ENCODE measurements at regions not wholly inside any gene's neighbourhood (a gene's known extent, or its start where the extent isn't known, plus 50 kb on each side); places are given as distances from the start of the nearest gene placed in this dataset.

- Mint-ChIP-seq H3K4me3 (no peak overlapping the region), H3K4me1 (no peaks in the 10 kb centered on the region), H3K27me3 (ENCODE audit: low read depth in 3 of 3) (no peaks in the 10 kb centered on the region), H3K9me3 (peaks cover 0 to 21% (median 5%) of the 10 kb centered on the region in 7 donors), H3K36me3 (no peaks in the 10 kb centered on the region), H3K27ac (no peak overlapping the region)
- Histone ChIP-seq H3K4me1 (ENCODE audit: control insufficient read depth in 1 of 2, insufficient read depth in 2 of 2, low read length in 2 of 2) (no peaks in the 10 kb centered on the region), H3K36me3 (replicated peaks in 1 of 2; ENCODE audit: control insufficient read depth in 1 of 2, insufficient read depth in 2 of 2, low read length in 2 of 2) (no peaks in the 10 kb centered on the region), H3K27me3 (ENCODE audit: control insufficient read depth in 2 of 2, insufficient read depth in 2 of 2, low read length in 2 of 2) (no peaks in the 10 kb centered on the region), H3K79me2 (ENCODE audit: insufficient read depth, low read length) (no peaks in the 10 kb centered on the region), H3K27ac (ENCODE audit: low read depth in 1 of 2, low read length in 2 of 2) (no peak overlapping the region), H3K4me3 (replicated peaks in 1 of 3; ENCODE audit: low read depth in 2 of 3, low read length in 3 of 3) (no peak overlapping the region), H2AFZ (ENCODE audit: insufficient read depth, low read depth, low read length, poor library complexity, severe bottlenecking) (no peak overlapping the region), H4K20me1 (ENCODE audit: insufficient read depth, low read length) (no peaks in the 10 kb centered on the region), H3K9me3 (replicated peaks in 1 of 2; ENCODE audit: control insufficient read depth in 1 of 2, insufficient read depth in 1 of 2, low read length in 2 of 2) (peaks cover 0 to 6% of the 10 kb centered on the region in 2 donors), H3K9ac (ENCODE audit: insufficient read depth, low read length, poor library complexity, severe bottlenecking) (no peak overlapping the region), H3K4me2 (replicated peaks; ENCODE audit: extremely low read depth, low read length, poor library complexity, severe bottlenecking) (no peak overlapping the region)
- intact Hi-C loops (cut with micrococcal nuclease) = no loop called here
- 39% methylated on average over 2 of the region's 2 CpGs for WGBS (ENCODE audit: insufficient coverage)
- no peak for DNase-seq
- TF ChIP-seq CTCF (IDR thresholded peaks at IDR 0.05) = no peak
Measured at GRCh38 chr1:5250336-5250735, 595.9 kb downstream of the AJAP1 start.

- peaks cover 5 to 24% (median 10%) of the 10 kb centered on the region in 7 donors for H3K9me3 Mint-ChIP-seq
- H3K27ac Mint-ChIP-seq = no peak overlapping the region
- H3K9ac ChIP-seq (ENCODE audit: insufficient read depth, low read length, poor library complexity, severe bottlenecking) = no peak overlapping the region
- H3K4me3 Mint-ChIP-seq = no peak overlapping the region
- no peak overlapping the region for H3K27ac ChIP-seq (ENCODE audit: low read depth in 1 of 2, low read length in 2 of 2)
- H3K36me3 ChIP-seq (replicated peaks in 1 of 2; ENCODE audit: control insufficient read depth in 1 of 2, insufficient read depth in 2 of 2, low read length in 2 of 2) = no peaks in the 10 kb centered on the region
- 100% methylated on average over 4 of the region's 5 CpGs for WGBS (ENCODE audit: insufficient coverage)
- H3K27me3 ChIP-seq (ENCODE audit: control insufficient read depth in 2 of 2, insufficient read depth in 2 of 2, low read length in 2 of 2) = no peaks in the 10 kb centered on the region
- no peak overlapping the region for H3K4me3 ChIP-seq (replicated peaks in 1 of 3; ENCODE audit: low read depth in 2 of 3, low read length in 3 of 3)
- H3K4me1 ChIP-seq (ENCODE audit: control insufficient read depth in 1 of 2, insufficient read depth in 2 of 2, low read length in 2 of 2) = no peaks in the 10 kb centered on the region
- no peak overlapping the region for H3K4me2 ChIP-seq (replicated peaks; ENCODE audit: extremely low read depth, low read length, poor library complexity, severe bottlenecking)
- no peak for DNase-seq
- no peaks in the 10 kb centered on the region for H3K4me1 Mint-ChIP-seq
- H3K9me3 ChIP-seq (replicated peaks in 1 of 2; ENCODE audit: control insufficient read depth in 1 of 2, insufficient read depth in 1 of 2, low read length in 2 of 2) = peaks cover 0 to 13% of the 10 kb centered on the region in 2 donors
- no peak overlapping the region for H2AFZ ChIP-seq (ENCODE audit: insufficient read depth, low read depth, low read length, poor library complexity, severe bottlenecking)
- H3K36me3 Mint-ChIP-seq = no peaks in the 10 kb centered on the region
- H4K20me1 ChIP-seq (ENCODE audit: insufficient read depth, low read length) = no peaks in the 10 kb centered on the region
- H3K79me2 ChIP-seq (ENCODE audit: insufficient read depth, low read length) = no peaks in the 10 kb centered on the region
- TF ChIP-seq CTCF (IDR thresholded peaks at IDR 0.05) = no peak
- intact Hi-C loops (cut with micrococcal nuclease) = no loop called here
- H3K27me3 Mint-ChIP-seq (ENCODE audit: low read depth in 3 of 3) = peaks cover 0 to 5% (median 1%) of the 10 kb centered on the region in 3 donors
Measured at GRCh38 chr1:5245348-5245747, 590.9 kb downstream of the AJAP1 start.
